Memory B cell (primary cell): ENCODE measurements at regions not wholly inside any gene's neighbourhood (a gene's known extent, or its start where the extent isn't known, plus 50 kb on each side); places are given as distances from the start of the nearest gene placed in this dataset.

Experiments used
- ATAC-seq: fragments of 150-1000 bp; cut with Tn5 transposase; 2 replicates; pipeline ENCODE4 v1.10.0; 2021; ENCODE audit warnings: low read depth, mild to moderate bottlenecking, moderate library complexity
- DNase-seq, 2 donors: peaks; one replicate each; pipeline ENCODE4 v3.0.0; 2022; ENCODE audit warnings: low spot score in 2 of 2
- H3K27ac Mint-ChIP-seq: one replicate; pipeline ENCODE4 v1.8.0; 2022; ENCODE audit warnings: mild to moderate bottlenecking, moderate library complexity, mixed read lengths
- H3K27me3 Mint-ChIP-seq: one replicate; pipeline ENCODE4 v1.8.0; 2022; ENCODE audit warnings: mixed read lengths
- H3K36me3 Mint-ChIP-seq: one replicate; pipeline ENCODE4 v1.8.0; 2022; ENCODE audit warnings: mild to moderate bottlenecking, mixed read lengths
- H3K4me1 Mint-ChIP-seq: one replicate; pipeline ENCODE4 v1.8.0; 2022; ENCODE audit warnings: mixed read lengths
- H3K4me3 Mint-ChIP-seq: one replicate; pipeline ENCODE4 v1.8.0; 2022; ENCODE audit warnings: mild to moderate bottlenecking, moderate library complexity, mixed read lengths
- H3K9me3 Mint-ChIP-seq: one replicate; pipeline ENCODE4 v1.8.0; 2022; ENCODE audit warnings: mixed read lengths

DNA sequence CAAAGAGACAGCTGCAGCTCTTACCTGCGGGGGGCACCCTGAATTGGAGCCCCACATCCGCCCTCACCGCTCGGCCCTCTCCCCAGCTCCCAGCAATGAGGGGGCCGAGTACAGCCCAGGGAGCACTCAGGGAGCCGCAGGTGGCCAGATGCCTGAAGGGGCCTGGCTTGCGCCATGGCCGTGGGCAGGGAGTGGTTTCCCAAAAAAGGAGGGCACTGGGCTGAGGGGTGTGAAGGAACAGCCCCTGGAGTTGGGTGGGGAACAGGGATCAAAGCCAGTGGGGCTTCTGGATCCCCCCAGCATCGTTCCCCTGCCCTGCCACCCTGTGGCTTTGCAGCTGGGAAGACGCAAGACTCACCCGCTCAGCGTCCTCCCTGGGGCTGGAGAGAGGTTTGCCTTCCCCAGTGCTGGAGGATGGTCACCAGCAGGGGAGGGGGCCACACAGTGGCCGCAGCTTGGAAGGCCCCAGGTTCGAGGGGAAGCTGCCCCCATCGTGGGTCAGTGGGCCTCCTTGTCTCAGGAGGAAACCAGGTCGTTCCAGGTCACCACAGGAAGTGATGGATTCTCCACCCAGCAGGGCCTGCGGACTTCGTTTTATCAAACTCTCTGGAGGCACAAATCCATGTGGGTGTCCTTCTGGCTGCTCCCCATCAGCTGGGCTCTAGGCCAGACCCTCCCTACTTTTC lies 68.2 kb upstream of the HPCAL1 start:
- no peak for DNase-seq
- no peak overlapping the region for H3K27ac Mint-ChIP-seq
- H3K4me3 Mint-ChIP-seq = no peak overlapping the region
- H3K4me1 Mint-ChIP-seq = peaks cover 9% of the 10 kb centered on the region
- peaks cover 12% of the 10 kb centered on the region for H3K27me3 Mint-ChIP-seq
- H3K9me3 Mint-ChIP-seq = peaks cover 9% of the 10 kb centered on the region
- no peaks in the 10 kb centered on the region for H3K36me3 Mint-ChIP-seq
- ATAC-seq = no peak

DNA sequence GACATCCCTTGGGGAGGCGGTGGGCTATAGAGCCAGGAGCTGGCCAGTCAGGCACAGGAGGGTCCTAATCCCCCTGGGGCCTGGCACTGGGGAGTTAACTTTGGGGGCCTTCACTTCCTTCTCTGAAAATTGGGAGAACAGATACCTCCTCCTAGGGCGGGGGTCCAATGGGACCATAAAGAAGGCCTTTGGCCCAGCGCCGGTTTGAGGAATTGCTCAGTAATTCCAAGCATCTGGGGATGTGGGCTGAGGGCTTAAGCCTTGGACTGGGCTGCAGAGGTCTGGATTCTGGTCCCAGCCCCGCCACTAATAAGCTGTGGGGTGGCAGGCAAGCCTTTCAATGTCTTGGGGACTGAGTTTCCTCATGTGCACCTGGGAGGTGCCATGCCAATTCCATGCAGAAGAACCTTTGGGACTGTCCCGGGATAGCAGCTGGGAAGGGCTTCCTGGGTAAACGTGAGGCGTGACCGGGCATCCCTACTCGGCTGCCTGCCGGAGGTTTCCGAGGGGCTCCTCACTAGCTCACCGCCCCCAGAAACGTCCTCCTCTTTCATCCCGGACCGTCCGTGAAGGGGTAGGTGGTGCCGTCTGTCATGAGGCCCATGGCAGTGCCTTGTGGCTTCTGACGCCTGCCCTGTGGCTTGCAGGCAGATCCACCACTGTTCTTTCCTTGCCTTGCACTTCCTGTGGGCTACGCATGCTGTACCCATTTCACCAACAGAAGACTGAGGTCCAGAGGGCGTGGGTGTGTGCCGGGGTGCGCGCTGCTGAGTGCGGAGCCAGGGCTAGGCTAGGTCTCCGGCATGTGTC lies 67.4 kb upstream of the HPCAL1 start:
- Mint-ChIP-seq H3K4me1 (peaks cover 9% of the 10 kb centered on the region), H3K9me3 (peaks cover 9% of the 10 kb centered on the region), H3K36me3 (no peaks in the 10 kb centered on the region), H3K27ac (no peak overlapping the region), H3K4me3 (no peak overlapping the region), H3K27me3 (peaks cover 12% of the 10 kb centered on the region)
- DNase-seq = no peak
- ATAC-seq = no peak

- DNase-seq = no peak
- Mint-ChIP-seq H3K4me3 (no peak overlapping the region), H3K4me1 (peaks cover 9% of the 10 kb centered on the region), H3K27ac (no peak overlapping the region), H3K27me3 (peaks cover 12% of the 10 kb centered on the region), H3K36me3 (no peaks in the 10 kb centered on the region), H3K9me3 (peaks cover 9% of the 10 kb centered on the region)
- ATAC-seq = no peak
Measured at GRCh38 chr2:10235909-10236550, 66.7 kb upstream of the HPCAL1 start.

GRCh38 chr2:10236571-10237391 lies 65.9 kb upstream of the HPCAL1 start:
- ATAC-seq (no peak), DNase-seq (no peak)
- no peak overlapping the region for H3K4me3 Mint-ChIP-seq
- H3K4me1 Mint-ChIP-seq = peaks cover 9% of the 10 kb centered on the region
- peaks cover 9% of the 10 kb centered on the region for H3K9me3 Mint-ChIP-seq
- H3K36me3 Mint-ChIP-seq = no peaks in the 10 kb centered on the region
- H3K27ac Mint-ChIP-seq = no peak overlapping the region
- peaks cover 12% of the 10 kb centered on the region for H3K27me3 Mint-ChIP-seq

GRCh38 chr2:10237392-10238321 lies 65.0 kb upstream of the HPCAL1 start:
- Mint-ChIP-seq H3K27me3 (peaks cover 12% of the 10 kb centered on the region), H3K27ac (no peak overlapping the region), H3K36me3 (no peaks in the 10 kb centered on the region), H3K4me1 (peaks cover 9% of the 10 kb centered on the region), H3K9me3 (peaks cover 9% of the 10 kb centered on the region), H3K4me3 (no peak overlapping the region)
- no peak for DNase-seq
- no peak for ATAC-seq

DNA sequence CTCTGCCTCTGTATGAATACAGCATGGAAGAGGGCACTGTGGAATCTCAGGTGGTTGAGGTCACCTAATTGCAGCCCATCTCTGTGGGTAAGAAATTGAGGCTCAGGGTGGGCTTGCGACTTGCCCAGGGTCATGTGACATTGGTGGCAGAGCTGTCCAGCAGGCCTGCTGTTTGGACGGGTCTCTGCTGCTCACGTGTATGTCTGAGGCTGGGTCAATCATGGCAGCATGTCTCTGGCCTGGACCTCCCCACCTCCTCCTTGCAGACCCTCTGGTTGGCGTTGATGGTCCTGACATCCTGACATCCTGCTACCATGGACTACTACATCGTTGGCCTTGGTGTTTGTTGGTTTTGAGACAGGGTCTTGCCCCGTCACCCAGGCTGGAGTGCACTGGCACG lies 64.3 kb upstream of the HPCAL1 start:
- no peak for ATAC-seq
- Mint-ChIP-seq H3K4me3 (no peak overlapping the region), H3K9me3 (peaks cover 4% of the 10 kb centered on the region), H3K27ac (no peak overlapping the region), H3K4me1 (peaks cover 5% of the 10 kb centered on the region), H3K36me3 (no peaks in the 10 kb centered on the region), H3K27me3 (peaks cover 7% of the 10 kb centered on the region)
- no peak for DNase-seq

DNA sequence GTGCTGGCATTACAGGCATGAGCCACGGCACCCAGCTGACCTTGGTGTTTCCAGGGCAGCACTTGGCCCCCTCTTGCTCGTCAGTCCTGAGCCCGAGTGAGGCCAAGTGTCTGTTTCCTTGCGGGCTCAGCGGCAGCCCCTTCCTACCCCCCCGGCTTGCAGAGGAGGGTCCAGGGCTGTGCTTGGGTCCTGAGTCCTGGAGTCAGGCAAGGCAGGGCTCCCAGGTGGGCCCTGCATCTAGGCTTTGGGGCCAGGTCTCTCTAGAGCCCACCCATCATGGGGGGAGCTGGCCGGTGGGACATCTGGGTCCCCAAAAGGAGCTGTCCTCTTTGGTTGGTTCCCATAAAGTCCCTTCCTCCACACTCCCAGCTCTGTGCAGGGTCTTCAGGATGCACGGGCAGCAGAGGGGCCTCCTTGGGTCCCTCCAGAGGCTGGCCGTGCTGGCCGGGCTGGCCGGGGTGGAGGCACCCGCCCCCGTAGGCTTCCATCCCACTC lies 63.7 kb upstream of the HPCAL1 start:
- Mint-ChIP-seq H3K4me3 (no peak overlapping the region), H3K27me3 (peaks cover 2% of the 10 kb centered on the region), H3K27ac (no peak overlapping the region), H3K4me1 (no peaks in the 10 kb centered on the region), H3K9me3 (no peaks in the 10 kb centered on the region), H3K36me3 (no peaks in the 10 kb centered on the region)
- ATAC-seq = no peak
- DNase-seq = no peak

- Mint-ChIP-seq H3K27me3 (peaks cover 2% of the 10 kb centered on the region), H3K9me3 (no peaks in the 10 kb centered on the region), H3K4me1 (no peaks in the 10 kb centered on the region), H3K27ac (no peak overlapping the region), H3K4me3 (no peak overlapping the region), H3K36me3 (no peaks in the 10 kb centered on the region)
- ATAC-seq = no peak
- DNase-seq = no peak
Measured at GRCh38 chr2:10239561-10239967, 63.1 kb upstream of the HPCAL1 start.

- Mint-ChIP-seq H3K27me3 (peaks cover 2% of the 10 kb centered on the region), H3K36me3 (no peaks in the 10 kb centered on the region), H3K27ac (no peak overlapping the region), H3K4me3 (no peak overlapping the region), H3K4me1 (no peaks in the 10 kb centered on the region), H3K9me3 (no peaks in the 10 kb centered on the region)
- ATAC-seq (no peak), DNase-seq (no peak)
Measured at GRCh38 chr2:10240161-10240681, 62.5 kb upstream of the HPCAL1 start.

GRCh38 chr2:10240911-10241610 lies 61.6 kb upstream of the HPCAL1 start:
- Mint-ChIP-seq H3K36me3 (no peaks in the 10 kb centered on the region), H3K4me1 (no peaks in the 10 kb centered on the region), H3K27ac (no peak overlapping the region), H3K4me3 (no peak overlapping the region), H3K9me3 (no peaks in the 10 kb centered on the region), H3K27me3 (peaks cover 2% of the 10 kb centered on the region)
- ATAC-seq (no peak), DNase-seq (no peak)

GRCh38 chr2:10241641-10242430 lies 60.9 kb upstream of the HPCAL1 start:
- Mint-ChIP-seq H3K4me1 (no peaks in the 10 kb centered on the region), H3K36me3 (no peaks in the 10 kb centered on the region), H3K27me3 (no peaks in the 10 kb centered on the region), H3K4me3 (no peak overlapping the region), H3K27ac (no peak overlapping the region), H3K9me3 (no peaks in the 10 kb centered on the region)
- no peak for ATAC-seq
- no peak for DNase-seq

GRCh38 chr2:10242451-10242850 lies 60.3 kb upstream of the HPCAL1 start:
- H3K4me1 Mint-ChIP-seq = no peaks in the 10 kb centered on the region
- H3K9me3 Mint-ChIP-seq = no peaks in the 10 kb centered on the region
- no peak overlapping the region for H3K27ac Mint-ChIP-seq
- no peak for ATAC-seq
- DNase-seq = no peak
- no peak overlapping the region for H3K4me3 Mint-ChIP-seq
- H3K36me3 Mint-ChIP-seq = no peaks in the 10 kb centered on the region
- H3K27me3 Mint-ChIP-seq = no peaks in the 10 kb centered on the region
